Brain microvascular endothelial cell (primary cell): ENCODE measurements at regions not wholly inside any gene's neighbourhood (a gene's known extent, or its start where the extent isn't known, plus 50 kb on each side); places are given as distances from the start of the nearest gene placed in this dataset.

Experiments
- DNase-seq: peaks from one replicate; pipeline ENCODE4 v3.0.0-alpha.2; 2020
- H3K27ac ChIP-seq: fragments of 250-450 bp; sonication (Bioruptor Pico); 2 replicates; pipeline ENCODE4 v1.5.1; 2020; ENCODE audit warnings: mild to moderate bottlenecking, moderate library complexity
- H3K27me3 ChIP-seq: fragments of 250-450 bp; sonication (Bioruptor Pico); replicated peaks from 2 replicates; pipeline ENCODE4 v1.5.1; 2020; ENCODE audit warnings: mild to moderate bottlenecking
- H3K36me3 ChIP-seq: fragments of 250-450 bp; sonication (Bioruptor Pico); replicated peaks from 2 replicates; pipeline ENCODE4 v1.5.1; 2020; ENCODE audit warnings: mild to moderate bottlenecking
- H3K4me3 ChIP-seq: 2 replicates; pipeline ENCODE4 v1.5.1; 2011; ENCODE audit warnings: low read depth, mild to moderate bottlenecking, control low read depth, low read length, moderate library complexity
- in situ Hi-C: cut with HindIII; loops from 2 replicates; pipeline ENCODE4 v1.10.0; 2017; ENCODE audit warnings: low sequenced_read_pairs, low pct_ligation_motif_present
- TF ChIP-seq, protein P1 (sequence below): IDR thresholded peaks from 2 replicates; pipeline ENCODE4 v1.5.1; 2011; ENCODE audit warnings: low read depth, mild to moderate bottlenecking, moderate library complexity, low read length, control low read depth, inconsistent platforms; ENCODE audit errors: missing control alignments

DNA sequence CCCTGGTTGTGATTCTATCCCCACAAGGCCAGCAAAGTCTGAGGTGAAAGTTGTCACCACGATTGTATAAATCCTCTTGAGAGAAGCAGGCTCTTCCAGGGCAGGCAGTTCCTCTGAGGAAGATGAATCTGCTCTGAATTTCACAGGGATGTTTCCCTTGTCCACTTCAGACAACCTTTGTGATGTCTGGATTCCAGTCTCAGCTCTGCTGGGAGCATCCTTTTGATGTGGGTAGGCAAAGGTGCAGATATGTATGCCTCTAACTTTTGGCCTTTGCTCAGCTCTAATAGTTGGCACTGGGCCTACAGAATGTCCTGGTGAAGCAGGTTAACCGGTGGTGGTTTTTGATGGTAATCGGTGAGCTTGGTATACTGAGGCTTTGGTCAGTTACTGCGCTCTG, 50.6 kb upstream of the WDR1 start:
- DNase-seq, result no peak
- H3K36me3 ChIP-seq, result no peaks in the 10 kb centered on the region
- no peak overlapping the region for H3K27ac ChIP-seq
- no peaks in the 10 kb centered on the region for H3K27me3 ChIP-seq
- in situ Hi-C loops, result loop anchor here (25.0 kb wide), 1 partner anchor 370 kb away; no protein-coding TSS in a partner anchor
- no peak overlapping the region for H3K4me3 ChIP-seq
- TF ChIP-seq, protein P1, sequence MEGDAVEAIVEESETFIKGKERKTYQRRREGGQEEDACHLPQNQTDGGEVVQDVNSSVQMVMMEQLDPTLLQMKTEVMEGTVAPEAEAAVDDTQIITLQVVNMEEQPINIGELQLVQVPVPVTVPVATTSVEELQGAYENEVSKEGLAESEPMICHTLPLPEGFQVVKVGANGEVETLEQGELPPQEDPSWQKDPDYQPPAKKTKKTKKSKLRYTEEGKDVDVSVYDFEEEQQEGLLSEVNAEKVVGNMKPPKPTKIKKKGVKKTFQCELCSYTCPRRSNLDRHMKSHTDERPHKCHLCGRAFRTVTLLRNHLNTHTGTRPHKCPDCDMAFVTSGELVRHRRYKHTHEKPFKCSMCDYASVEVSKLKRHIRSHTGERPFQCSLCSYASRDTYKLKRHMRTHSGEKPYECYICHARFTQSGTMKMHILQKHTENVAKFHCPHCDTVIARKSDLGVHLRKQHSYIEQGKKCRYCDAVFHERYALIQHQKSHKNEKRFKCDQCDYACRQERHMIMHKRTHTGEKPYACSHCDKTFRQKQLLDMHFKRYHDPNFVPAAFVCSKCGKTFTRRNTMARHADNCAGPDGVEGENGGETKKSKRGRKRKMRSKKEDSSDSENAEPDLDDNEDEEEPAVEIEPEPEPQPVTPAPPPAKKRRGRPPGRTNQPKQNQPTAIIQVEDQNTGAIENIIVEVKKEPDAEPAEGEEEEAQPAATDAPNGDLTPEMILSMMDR, result no peak
